Activated CD4-positive, CD25-positive, alpha-beta regulatory T cell treated with anti-CD3 and anti-CD28 coated beads, Interleukin-2, amount 50 U/mL, for 24 hours (primary cell): ENCODE measurements at regions not wholly inside any gene's neighbourhood (a gene's known extent, or its start where the extent isn't known, plus 50 kb on each side); places are given as distances from the start of the nearest gene placed in this dataset.
"Not testable (repeated sequence)": the region's sequence is repeated elsewhere in the genome, so short reads cannot be mapped to it uniquely, and the experiment has no call there.

ENCODE experiments used
- ATAC-seq, 2 donors: fragments of 150-1000 bp; cut with Tn5 transposase; one replicate each; pipeline ENCODE4 v1.10.0; 2021; ENCODE audit warnings: mild to moderate bottlenecking in 1 of 2, moderate library complexity in 1 of 2

DNA sequence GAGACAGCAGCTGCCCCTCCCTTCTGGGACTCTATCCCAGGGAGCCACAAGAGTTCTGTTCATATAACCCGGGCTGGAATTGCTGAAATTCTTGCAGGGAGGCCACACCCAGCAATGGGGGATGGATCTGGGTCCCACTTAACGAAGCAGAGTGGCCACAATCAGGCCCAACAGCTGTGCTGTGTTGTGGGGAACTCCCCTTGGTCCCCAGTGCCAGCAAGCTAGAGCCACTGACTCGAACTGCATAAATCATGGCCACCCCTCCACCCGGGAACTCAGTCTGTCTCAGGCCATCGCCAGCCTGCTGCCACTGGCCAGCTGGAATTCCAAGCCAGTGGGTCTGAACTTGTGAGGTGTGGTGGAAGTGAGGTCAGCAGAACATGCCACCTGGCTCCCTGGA lies 111.1 kb downstream of the KLF8 start:
- no peak for ATAC-seq

DNA sequence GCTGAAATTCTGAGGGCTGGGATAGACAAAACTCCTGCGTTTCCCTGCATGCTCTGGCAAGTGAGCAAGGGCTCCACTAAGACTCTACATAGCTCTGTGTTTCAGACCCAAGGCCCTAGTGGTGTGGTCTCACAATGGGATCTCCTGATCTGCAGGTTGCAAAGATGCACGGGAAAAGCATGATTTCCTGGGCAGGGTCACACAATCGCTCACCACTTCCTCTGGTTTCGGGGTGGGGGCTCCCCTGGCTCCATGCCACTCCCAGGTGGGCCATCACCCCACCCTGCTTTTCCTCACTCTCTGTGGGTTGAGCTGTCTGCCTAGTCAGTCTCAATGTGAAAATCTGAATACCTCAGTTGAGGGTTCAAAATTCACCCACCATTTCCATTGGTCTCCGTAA lies 111.5 kb downstream of the KLF8 start:
- no peak for ATAC-seq

DNA sequence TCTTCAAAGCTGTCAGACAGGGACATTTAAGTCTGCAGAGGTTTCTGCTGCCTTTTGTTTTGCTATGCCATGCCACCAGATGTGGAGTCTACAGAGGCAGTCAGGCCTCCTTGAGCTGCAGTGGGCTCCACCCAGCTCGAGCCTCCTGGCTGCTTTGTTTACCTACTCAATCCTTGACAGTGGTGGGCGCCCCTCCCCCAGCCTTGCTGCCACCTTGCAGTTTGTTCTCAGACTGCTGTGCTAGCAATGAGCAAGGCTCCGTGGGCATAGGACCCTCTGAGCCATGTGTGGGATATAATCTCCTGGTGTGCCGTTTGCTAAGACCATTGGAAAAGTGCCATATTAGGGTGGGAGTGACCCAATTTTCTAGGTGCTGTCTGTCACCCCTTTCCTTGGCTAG lies 126.0 kb downstream of the KLF8 start:
- ATAC-seq = not testable (repeated sequence)

DNA sequence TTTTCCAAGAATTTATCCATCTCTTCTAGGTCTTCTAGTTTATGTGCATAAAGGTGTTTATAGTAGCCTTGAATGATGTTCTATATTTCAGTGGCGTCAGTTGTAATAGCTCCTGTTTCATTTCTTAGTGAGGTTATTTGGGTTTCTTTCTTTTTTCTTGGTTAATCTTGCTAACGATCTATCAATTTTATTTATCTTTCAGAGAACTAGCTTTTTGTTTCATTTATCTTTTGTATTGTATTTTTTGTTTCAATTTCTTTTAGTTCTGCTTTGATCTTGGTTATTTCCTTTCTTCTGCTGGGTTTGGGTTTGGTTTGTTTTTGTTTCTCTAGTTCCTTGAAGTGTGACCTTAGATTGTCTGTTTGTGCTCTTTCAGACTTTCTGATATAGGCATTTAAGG lies 133.0 kb downstream of the KLF8 start:
- peak in 1 of 2 donors; percentile 13 for ATAC-seq

- ATAC-seq = no peak
Observed at GRCh38 chrX:56366901-56367300, 134.7 kb downstream of the KLF8 start.

GRCh38 chrX:56368962-56369361 lies 136.8 kb downstream of the KLF8 start:
- ATAC-seq = no peak

DNA sequence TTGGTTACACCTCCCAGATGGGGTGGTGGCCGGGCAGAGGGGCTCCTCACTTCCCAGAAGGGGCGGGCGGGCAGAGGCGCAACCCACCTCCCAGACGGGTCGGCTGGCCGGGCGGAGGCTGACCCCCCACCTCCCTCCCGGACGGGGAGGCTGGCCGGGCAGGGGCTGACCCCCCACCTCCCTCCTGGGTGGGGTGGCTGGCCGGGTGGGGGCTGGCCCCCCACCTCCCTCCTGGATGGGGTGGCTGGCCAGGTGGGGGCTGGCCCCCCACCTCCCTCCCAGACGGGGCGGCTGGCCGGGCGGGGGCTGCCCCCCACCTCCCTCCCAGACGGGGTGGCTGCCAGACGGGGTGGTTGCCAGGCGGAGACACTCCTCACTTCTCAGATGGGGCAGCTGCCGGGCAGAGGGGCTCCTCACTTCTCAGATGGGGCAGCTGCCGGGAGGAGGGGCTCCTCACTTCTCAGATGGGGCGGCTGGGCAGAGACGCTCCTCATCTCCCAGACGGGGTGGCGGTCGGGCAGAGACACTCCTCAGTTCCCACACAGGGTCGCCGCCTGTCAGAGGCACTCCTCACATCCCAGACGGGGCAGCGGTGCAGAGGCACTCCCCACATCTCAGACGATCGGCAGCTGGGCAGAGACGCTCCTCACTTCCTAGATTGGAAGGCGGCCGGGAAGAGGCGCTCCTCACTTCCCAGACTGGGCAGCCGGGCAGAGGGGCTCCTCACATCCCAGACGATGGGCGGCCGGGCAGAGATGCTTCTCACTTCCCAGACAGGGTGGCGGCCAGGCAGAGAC lies 148.0 kb downstream of the KLF8 start:
- not testable (repeated sequence) for ATAC-seq

DNA sequence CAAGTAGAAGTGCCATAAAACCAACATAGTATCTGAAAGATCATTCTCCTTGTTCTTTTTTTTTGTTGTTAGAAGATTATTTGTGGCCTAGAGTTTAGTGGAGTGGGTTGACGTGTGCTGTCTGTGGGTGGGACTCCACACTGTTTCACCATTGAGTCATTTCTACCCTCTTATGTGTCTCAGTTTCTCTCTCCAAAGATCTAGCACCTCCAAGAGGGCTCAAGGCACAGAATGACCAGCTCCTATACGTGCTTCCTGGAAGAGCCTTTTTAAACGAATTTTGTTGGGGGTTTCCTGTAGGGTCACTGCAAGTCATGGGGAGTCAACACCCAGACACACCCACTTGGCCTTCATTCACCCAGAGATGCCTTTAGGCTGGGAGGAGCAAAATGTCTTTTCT lies 150.1 kb downstream of the KLF8 start:
- peak; percentile 81 to 91 for ATAC-seq

DNA sequence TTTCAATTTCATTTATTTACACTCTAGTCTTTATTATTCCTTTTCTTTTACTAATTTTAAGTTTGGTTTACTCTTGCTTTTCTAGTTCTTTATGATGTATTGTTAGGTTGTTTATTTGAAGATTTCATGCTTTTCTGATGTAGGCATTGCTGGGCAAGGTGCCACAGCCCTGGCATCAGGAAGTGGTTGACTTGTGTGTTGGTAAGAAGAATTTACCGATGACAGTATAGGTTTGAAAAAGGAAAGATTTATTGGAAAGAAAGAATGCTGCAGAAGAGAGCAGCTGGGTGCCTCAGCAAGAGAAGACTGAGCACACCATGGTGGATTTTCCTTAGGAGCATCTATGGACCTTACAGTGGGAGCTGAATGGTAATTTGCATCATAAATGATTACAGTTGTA lies 153.2 kb downstream of the KLF8 start:
- ATAC-seq = no peak

- no peak for ATAC-seq
Observed at GRCh38 chrX:56385960-56386359, 153.8 kb downstream of the KLF8 start.

DNA sequence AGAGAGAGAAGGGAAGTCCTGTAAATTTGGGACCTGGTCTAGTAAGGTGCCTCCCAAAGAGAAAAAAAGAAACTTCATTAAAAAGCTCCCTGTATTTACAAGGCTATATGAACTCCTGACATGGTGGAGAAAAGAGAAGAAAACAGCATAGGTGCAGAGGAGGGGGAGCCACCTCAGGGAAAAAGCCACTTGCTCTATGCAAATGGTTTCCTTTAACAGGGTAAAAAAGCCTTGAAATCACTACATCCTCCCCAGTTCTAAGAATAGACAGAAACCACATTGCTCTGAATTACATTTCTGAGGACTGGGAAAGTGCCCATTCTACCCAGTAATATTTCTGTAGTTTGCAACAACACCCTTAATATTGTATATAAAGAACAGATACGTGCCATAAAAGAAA lies 165.5 kb downstream of the KLF8 start:
- peak; percentile 82 to 91 for ATAC-seq

DNA sequence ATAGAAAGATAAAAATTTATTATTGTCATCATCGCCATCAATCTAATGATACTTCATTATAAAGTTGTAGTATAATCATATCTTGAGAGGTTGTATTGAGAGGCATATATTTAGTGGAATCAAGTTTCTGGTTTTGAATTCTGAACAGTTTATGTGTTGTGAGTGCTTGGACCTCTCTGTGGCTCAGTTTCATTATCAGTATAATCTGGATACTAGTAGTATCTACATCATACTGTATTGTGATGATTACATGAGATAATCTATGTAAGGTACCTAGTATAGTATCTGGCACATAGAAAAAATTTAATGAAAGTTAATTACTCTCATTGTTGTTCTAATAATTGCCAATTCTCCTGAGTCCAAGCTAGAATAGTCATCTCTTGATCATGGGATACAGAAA lies 161.2 kb upstream of the UBQLN2 start:
- peak in 1 of 2 donors; percentile 41 for ATAC-seq

DNA sequence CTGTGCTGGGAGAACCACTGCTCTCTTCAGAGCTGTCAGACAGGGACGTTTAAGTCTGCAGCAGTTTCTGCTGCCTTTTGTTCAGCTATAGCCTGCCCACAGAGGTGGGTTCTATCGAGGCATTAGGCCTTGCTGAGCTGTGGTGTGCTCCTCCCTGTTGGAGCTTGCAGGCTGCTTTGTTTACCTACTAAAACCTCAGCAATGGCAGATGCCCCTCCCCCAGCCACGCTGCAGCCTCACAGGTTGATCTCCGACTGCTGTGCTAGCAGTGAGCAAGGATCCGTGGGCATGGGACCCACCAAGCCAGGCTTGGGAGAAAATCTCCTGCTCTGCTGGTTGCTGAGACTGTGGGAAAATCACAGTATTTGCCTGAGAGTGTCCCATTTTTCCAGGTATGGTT lies 133.8 kb upstream of the UBQLN2 start:
- ATAC-seq = no peak

DNA sequence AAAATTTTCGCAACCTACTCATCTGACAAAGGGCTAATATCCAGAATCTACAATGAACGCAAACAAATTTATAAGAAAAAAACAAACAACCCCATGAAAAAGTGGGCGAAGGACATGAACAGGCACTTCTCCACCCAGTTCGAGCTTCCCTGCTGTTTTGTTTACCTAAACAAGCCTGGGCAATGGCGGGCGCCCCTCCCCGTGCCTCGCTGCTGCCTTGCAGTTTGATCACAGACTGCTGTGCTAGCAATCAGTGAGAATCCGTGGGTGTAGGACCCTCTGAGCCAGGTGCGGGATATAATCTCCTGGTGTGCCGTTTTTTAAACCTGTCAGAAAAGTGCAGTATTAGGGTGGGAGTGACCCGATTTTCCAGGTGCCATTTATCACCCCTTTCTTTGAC lies 111.4 kb upstream of the UBQLN2 start:
- ATAC-seq = not testable (repeated sequence)

DNA sequence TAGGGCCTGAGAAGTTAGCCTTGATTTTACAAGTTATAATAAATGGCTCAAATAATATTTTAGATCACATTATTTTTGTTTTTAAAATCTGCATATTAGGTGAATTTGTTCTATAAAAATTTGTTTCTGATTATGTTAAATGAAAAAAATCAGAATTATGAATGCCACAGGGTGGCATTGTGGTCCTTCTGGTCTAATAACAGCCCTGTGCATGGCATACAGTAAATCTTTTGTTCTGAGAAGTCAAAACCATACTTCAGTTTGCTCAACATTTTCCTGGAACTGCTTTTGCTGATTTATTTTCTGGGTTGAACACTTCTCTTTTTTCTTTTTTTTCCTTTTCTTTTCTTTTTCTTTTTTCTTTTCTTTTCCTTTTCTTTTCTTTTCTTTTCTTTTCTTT lies 101.0 kb upstream of the UBQLN2 start:
- no peak for ATAC-seq

- ATAC-seq = no peak
Observed at GRCh38 chrX:56468441-56468840, 95.0 kb upstream of the UBQLN2 start.

- ATAC-seq = not testable (repeated sequence)
Observed at GRCh38 chrX:56494923-56495322, 68.5 kb upstream of the UBQLN2 start.

DNA sequence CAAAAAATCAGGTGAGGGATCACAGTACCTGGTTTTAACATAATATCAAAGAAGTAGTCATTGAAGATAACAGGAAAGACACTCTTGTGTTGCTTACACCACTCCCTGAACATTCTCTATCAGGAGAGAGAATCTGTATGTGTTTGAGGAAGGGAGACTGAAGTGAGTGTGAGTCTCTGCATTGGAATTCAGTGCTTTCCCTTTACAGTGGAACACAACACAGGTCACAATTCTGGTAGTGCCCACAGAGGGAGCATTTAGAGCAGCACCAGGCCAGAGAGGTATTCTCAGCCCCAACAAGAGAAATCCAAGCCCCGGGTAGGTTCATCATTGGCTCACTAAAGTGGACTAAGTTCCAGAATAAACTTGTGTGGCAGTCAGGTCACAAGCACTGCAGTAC lies 64.7 kb upstream of the UBQLN2 start:
- no peak for ATAC-seq

DNA sequence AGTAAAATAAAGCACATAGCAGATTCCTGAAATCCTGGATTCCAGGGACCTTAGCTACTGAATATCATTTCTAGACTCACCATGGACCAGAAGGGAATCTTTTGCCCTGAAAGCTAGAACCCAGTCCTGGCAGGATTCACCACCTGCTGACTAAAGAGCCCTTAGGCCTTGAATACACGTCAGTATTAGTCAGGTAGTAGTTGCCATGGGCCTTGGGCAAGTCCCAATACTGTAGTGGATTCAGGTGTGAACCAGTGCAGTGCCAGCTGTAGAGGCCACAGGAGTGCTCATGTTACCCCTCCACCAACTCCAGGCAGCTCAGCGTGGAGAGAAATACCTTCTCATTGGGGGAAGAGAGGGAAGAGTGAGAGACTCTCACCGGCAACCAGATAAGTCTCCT lies 64.1 kb upstream of the UBQLN2 start:
- no peak for ATAC-seq

- ATAC-seq = no peak
Observed at GRCh38 chrX:56503941-56504673, 59.3 kb upstream of the UBQLN2 start.

- ATAC-seq = no peak
Observed at GRCh38 chrX:56505866-56506265, 57.6 kb upstream of the UBQLN2 start.
